IPS-15b (cell line): ENCODE measurements at regions not wholly inside any gene's neighbourhood (a gene's known extent, or its start where the extent isn't known, plus 50 kb on each side); places are given as distances from the start of the nearest gene placed in this dataset.

ENCODE experiments used
- H3K27me3 ChIP-seq: one replicate; pipeline ENCODE4 v1.6.1; 2013; ENCODE audit warnings: low read length; ENCODE audit not compliant: control insufficient read depth, insufficient read depth
- H3K36me3 ChIP-seq: one replicate; pipeline ENCODE4 v1.6.1; 2013; ENCODE audit warnings: low read length; ENCODE audit not compliant: control insufficient read depth, insufficient read depth
- H3K4me1 ChIP-seq: one replicate; pipeline ENCODE4 v1.6.1; 2013; ENCODE audit warnings: mild to moderate bottlenecking, low read length; ENCODE audit not compliant: control insufficient read depth, insufficient read depth
- H3K4me3 ChIP-seq: one replicate; pipeline ENCODE4 v1.5.1; 2013; ENCODE audit warnings: low read depth, low read length
- H3K9ac ChIP-seq: one replicate; pipeline ENCODE4 v1.6.1; 2013; ENCODE audit warnings: low read depth, mild to moderate bottlenecking, low read length
- H3K9me3 ChIP-seq: one replicate; pipeline ENCODE4 v1.6.1; 2013; ENCODE audit warnings: mild to moderate bottlenecking, low read length; ENCODE audit not compliant: control insufficient read depth, insufficient read depth

DNA sequence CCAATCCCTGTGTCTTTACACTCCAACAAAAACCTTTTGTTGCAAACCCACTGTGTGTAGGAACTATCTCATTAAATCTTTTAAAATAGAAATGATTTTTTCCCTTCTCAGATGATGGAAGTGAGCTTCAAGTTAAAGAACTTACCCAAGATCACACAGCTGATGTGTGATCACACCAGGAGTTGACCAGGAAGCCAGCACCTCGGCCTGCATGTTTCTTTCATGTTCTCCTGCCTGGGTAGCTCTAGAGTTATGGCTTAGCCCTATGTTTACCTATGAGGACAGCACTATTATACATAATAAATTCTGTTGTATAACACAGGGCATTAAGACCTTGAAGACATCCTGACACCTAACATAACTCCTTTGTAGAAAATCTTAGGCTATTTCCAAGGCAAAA is 132.1 kb upstream of the KLHL25 start:
- no peak overlapping the region for H3K4me3 ChIP-seq

DNA sequence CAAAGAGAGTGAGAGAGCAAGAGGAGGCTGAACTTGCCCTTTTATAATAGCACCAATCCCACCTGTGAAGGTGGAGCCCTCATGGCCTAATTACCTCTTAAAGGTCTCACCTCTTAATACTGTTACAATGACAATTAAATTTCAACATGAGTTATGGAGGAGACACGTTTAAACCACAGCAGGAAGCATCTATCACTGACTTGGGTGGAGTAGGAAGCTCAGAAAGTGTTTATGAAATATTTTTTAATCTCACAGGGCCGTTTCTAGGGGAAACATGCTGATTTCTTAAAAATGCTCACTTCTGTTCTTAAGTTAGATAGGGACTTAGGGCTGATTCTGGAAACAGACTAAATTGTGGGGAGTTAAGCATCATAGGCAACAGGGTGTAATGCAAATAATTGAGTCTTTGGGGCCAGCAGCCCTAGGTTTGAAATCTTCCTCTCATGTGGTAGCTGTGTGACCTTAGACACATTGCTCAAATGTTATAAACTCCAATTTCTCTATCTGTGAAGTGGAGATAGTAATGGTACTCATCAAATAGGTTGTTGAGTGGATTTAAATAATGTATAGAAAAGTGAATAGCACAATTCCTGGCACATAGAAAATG is 133.3 kb upstream of the KLHL25 start:
- H3K36me3 ChIP-seq, result no peaks in the 10 kb centered on the region
- H3K4me3 ChIP-seq, result no peak overlapping the region
- H3K9me3 ChIP-seq, result no peaks in the 10 kb centered on the region
- peaks cover 11% of the 10 kb centered on the region for H3K4me1 ChIP-seq
- no peaks in the 10 kb centered on the region for H3K27me3 ChIP-seq
- no peak overlapping the region for H3K9ac ChIP-seq

More for the DNA sequence above, 132.1 kb upstream of the KLHL25 start:
- H3K27me3 ChIP-seq, result no peaks in the 10 kb centered on the region
- no peaks in the 10 kb centered on the region for H3K36me3 ChIP-seq
- peaks cover 11% of the 10 kb centered on the region for H3K4me1 ChIP-seq
- no peaks in the 10 kb centered on the region for H3K9me3 ChIP-seq
- H3K9ac ChIP-seq, result no peak overlapping the region

DNA sequence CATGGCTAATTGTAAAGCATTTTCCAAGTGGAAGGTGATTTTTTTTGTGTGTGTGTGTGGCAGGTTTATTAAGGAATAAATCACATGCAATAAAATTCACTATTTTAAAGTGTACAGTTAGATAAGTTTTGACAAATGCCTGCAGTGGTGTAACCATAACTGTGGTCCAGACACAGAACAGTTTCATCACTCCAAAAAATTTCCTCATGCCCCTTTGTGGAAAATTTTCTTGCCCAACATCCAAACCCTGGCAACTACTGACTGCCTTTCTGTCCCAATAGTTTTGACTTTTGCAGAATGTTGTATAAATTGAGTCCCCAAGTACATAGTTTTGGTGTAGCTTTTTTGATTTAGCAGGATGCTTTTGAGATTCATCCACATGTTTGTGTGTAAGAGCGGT is 135.1 kb upstream of the KLHL25 start:
- Histone ChIP-seq H3K4me3 (no peak overlapping the region), H3K36me3 (no peaks in the 10 kb centered on the region), H3K4me1 (peaks cover 11% of the 10 kb centered on the region), H3K9ac (no peak overlapping the region), H3K9me3 (no peaks in the 10 kb centered on the region), H3K27me3 (no peaks in the 10 kb centered on the region)

DNA sequence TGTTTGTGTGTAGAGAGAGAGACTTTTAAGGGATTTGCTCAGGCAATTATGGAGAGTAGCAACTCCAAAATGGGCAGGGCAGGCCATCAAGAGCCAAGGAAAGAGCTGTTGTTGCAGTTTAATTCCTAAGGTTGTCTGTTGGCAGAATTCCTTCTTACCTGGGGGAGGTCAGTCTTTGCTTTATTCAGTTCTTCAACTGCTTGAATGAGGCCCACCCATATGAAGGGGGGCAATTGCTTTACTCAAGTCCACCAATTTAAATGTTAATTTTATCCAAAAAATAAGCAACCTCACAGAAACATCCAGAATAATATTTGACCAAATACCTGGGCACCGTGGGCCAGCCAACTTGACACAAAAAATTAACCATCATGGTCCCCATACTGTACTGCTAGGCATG is 137.7 kb upstream of the KLHL25 start:
- Histone ChIP-seq H3K4me1 (no peaks in the 10 kb centered on the region), H3K9ac (no peak overlapping the region), H3K27me3 (no peaks in the 10 kb centered on the region), H3K36me3 (no peaks in the 10 kb centered on the region), H3K4me3 (no peak overlapping the region), H3K9me3 (no peaks in the 10 kb centered on the region)

DNA sequence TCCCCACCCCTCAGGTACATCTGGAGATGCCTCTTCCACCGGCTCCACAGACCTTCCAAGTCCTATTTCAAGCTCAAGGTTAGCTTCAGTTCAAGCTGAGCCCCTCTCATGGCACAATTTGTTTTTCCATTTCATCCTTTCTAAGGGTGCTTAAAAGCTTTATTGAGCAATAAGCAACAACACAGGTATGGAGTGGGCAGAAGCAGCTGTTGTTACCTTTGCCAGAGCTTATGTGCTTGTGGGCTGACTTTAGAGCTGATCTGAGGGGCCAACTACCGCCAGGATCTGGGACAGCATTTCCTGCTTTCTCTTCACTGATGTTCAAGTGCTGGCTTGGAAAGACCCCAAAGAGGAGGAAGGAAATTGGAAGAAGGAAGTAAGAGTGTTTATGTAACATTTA is 140.0 kb upstream of the KLHL25 start:
- no peaks in the 10 kb centered on the region for H3K4me1 ChIP-seq
- no peak overlapping the region for H3K4me3 ChIP-seq
- no peaks in the 10 kb centered on the region for H3K36me3 ChIP-seq
- no peak overlapping the region for H3K9ac ChIP-seq
- no peaks in the 10 kb centered on the region for H3K9me3 ChIP-seq
- H3K27me3 ChIP-seq, result no peaks in the 10 kb centered on the region

DNA sequence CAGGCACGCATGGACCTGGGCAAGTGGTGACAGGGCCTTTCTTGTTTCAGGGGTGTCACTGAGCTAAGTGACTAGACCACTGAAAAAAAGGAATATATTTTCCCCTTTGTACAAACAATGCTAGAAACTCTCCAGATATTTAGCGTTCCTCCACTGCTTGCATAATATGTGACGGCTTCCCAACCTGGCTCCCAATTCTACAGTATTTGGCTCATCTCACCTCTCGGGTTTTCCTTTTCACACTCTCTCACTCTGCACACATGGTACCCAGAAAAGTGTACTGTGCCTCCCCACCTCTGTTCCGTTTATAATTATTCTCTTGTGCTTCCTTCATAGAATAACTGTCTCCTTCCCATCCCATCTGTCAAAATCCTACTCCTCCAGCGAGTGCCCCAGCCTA is 140.5 kb upstream of the KLHL25 start:
- Histone ChIP-seq H3K9ac (no peak overlapping the region), H3K27me3 (no peaks in the 10 kb centered on the region), H3K4me3 (no peak overlapping the region), H3K9me3 (no peaks in the 10 kb centered on the region), H3K4me1 (no peaks in the 10 kb centered on the region), H3K36me3 (no peaks in the 10 kb centered on the region)

DNA sequence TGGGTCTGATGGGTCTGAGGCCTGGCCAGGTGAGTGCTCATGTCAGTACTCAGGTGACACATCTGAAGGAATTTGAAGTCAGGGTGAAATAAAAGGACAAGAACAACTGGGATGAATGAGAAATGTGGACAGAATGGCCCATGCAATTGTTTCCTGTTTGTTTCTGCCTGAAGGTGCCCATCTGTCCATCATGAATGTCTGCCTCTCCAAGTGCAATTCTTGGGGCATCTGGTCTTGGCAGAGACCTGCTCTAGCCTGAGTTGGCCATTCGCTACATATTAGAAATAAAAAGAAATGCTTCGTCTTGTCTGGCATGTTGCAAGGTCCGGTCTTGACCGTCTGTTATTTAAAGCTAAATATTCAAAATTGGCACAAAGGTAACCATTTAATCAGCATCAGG is 142.0 kb upstream of the AGBL1 start:
- Histone ChIP-seq H3K27me3 (no peaks in the 10 kb centered on the region), H3K4me3 (no peak overlapping the region), H3K4me1 (no peaks in the 10 kb centered on the region), H3K9me3 (no peaks in the 10 kb centered on the region), H3K36me3 (no peaks in the 10 kb centered on the region), H3K9ac (no peak overlapping the region)

DNA sequence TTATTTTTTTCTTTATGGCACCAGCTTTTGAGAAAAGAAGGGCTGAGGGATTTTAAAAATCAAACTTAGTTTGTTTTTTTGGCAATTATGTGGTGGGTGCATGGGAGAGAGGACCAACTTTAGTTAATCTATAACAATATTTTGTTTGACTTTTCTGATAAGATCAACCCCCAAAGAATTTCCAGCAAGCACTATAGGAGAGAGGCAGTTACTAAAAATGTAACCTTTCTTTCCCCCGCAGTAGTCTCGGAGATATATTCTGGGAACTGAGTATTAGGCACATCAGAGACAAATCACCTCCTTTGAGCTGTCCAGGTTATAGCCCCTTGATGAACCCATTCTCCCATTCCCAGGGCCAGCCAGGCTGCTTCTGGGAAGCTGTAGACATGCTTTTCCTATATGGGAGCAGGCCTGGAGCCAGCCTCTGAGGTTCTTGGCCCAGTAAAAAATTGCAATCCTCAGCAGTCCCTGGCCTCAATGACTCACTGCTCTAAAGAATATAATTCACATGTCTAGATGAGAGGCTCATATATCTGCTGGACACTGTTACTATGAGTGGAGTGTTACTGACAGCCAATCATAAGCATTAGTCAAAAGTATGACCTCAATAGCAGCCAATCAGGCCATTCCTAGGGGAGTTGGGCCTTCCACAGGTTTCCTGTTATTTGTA is 138.3 kb upstream of the AGBL1 start:
- H3K4me1 ChIP-seq, result no peaks in the 10 kb centered on the region

DNA sequence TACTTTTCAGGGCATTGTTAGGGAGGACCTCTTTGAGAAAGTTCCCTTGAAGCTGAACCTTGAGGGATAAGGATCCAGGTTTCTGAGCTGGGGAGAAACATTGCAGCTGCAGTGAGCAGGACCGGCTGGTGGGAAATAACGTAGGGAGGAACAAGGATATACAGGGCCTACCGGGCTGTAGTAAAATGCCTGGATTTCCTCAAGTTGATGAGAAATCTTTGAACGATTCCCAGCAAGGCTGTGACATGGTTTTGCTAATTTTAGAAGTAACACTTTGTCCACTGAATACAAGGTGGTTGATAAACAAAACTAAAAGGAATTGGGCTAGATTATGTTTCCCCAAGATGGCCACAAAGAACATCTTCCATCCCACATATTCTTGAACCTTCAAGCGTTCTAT is 137.0 kb upstream of the AGBL1 start:
- Histone ChIP-seq H3K4me3 (no peak overlapping the region), H3K4me1 (no peaks in the 10 kb centered on the region), H3K27me3 (no peaks in the 10 kb centered on the region), H3K36me3 (no peaks in the 10 kb centered on the region), H3K9me3 (no peaks in the 10 kb centered on the region), H3K9ac (no peak overlapping the region)

More for the DNA sequence above, 138.3 kb upstream of the AGBL1 start:
- no peaks in the 10 kb centered on the region for H3K36me3 ChIP-seq
- H3K9ac ChIP-seq, result no peak overlapping the region
- H3K4me3 ChIP-seq, result no peak overlapping the region
- no peaks in the 10 kb centered on the region for H3K9me3 ChIP-seq
- H3K27me3 ChIP-seq, result no peaks in the 10 kb centered on the region

DNA sequence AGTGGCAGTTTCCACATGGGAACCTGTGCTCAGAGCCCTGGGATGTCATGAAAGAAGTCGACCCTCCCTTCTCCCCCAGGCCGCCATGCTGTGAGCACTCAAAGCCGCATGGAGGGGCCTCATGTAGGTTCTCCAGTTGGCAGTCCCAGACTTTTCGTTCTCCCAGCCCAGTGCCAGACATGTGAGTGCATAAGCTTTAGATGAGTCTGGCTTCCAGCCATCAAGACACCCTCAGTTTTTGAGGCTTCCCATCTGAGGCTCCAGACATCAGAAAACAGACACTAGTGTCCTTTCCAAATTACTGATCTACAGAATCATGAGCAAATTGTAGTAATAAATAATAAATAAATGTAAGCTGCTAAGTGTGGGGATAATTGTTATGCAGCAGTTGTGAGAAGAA is 136.5 kb upstream of the AGBL1 start:
- no peak overlapping the region for H3K9ac ChIP-seq
- H3K4me1 ChIP-seq, result no peaks in the 10 kb centered on the region
- H3K36me3 ChIP-seq, result no peaks in the 10 kb centered on the region
- H3K4me3 ChIP-seq, result no peak overlapping the region
- no peaks in the 10 kb centered on the region for H3K9me3 ChIP-seq
- H3K27me3 ChIP-seq, result no peaks in the 10 kb centered on the region

DNA sequence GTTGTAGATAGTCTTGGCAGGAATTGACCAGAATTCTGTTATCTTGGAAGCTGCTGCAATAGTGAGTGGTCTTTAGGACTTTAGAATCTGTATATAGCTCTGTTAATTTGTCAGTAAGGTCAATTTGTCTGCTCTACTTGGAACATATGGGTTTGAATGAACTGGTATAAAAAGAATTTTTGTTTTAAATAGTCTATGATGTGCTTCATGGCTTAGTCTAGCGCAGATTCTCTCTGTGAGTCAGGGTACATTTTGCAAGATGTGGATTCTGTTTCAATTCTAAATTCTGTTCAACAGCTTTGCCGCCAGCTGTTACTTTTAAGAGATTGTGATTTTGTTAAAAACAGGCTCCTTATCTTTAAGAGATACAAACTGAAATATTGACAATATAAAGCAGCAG is 135.9 kb upstream of the AGBL1 start:
- Histone ChIP-seq H3K27me3 (no peaks in the 10 kb centered on the region), H3K4me1 (no peaks in the 10 kb centered on the region), H3K4me3 (no peak overlapping the region), H3K36me3 (no peaks in the 10 kb centered on the region), H3K9ac (no peak overlapping the region), H3K9me3 (no peaks in the 10 kb centered on the region)

DNA sequence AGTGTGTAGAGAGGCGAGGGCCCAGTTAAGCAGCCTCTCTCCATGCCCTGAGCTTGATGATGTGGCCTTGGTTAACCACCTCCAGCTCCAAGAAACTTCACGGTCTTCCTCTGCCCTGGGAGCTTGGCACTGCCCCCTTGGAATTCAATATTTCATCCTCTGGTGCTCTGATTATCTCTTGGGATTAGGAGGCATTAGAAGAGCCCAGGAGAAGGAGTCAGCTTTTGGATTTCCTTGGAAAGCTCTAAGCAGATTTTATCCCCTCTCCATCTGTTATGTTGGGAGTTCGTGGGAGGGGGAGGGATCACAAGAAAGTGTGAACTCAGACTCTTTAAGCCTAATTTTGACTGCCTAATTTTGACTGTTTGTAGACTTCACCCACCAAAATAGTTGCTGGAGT is 132.7 kb upstream of the AGBL1 start:
- no peaks in the 10 kb centered on the region for H3K36me3 ChIP-seq
- no peaks in the 10 kb centered on the region for H3K9me3 ChIP-seq
- no peaks in the 10 kb centered on the region for H3K27me3 ChIP-seq
- H3K4me3 ChIP-seq, result no peak overlapping the region
- H3K4me1 ChIP-seq, result no peaks in the 10 kb centered on the region
- H3K9ac ChIP-seq, result no peak overlapping the region
